Activated T-cell treated with anti-CD3 and anti-CD28 coated beads, Interleukin-2, amount 50 U/mL, for 72 hours (primary cell): ENCODE measurements at regions not wholly inside any gene's neighbourhood (a gene's known extent, or its start where the extent isn't known, plus 50 kb on each side); places are given as distances from the start of the nearest gene placed in this dataset.

Experiments
- ATAC-seq, 2 donors: fragments of 150-1000 bp; cut with Tn5 transposase; replicated peaks in 1 of 2; 2 replicates each; pipeline ENCODE4 v1.10.0; 2021; ENCODE audit warnings: moderate library complexity in 2 of 2, mild to moderate bottlenecking in 1 of 2
- DNase-seq, 2 donors: peaks; one replicate each; pipeline ENCODE4 v3.0.0; 2021 to 2022; ENCODE audit warnings: mixed read lengths in 1 of 2
- H3K27ac Mint-ChIP-seq: one replicate; pipeline ENCODE4 v1.8.0; 2022; ENCODE audit warnings: mild to moderate bottlenecking, moderate library complexity, mixed read lengths
- H3K27me3 Mint-ChIP-seq: one replicate; pipeline ENCODE4 v1.8.0; 2022; ENCODE audit warnings: low read depth, mixed read lengths
- H3K36me3 Mint-ChIP-seq, 2 donors: one replicate each; pipeline ENCODE4 v1.8.0; 2022; ENCODE audit warnings: mixed read lengths in 2 of 2, mild to moderate bottlenecking in 1 of 2; ENCODE audit not compliant: insufficient read depth in 2 of 2
- H3K4me1 Mint-ChIP-seq: one replicate; pipeline ENCODE4 v1.8.0; 2022; ENCODE audit warnings: low read depth, mixed read lengths
- H3K4me3 Mint-ChIP-seq, 2 donors: one replicate each; pipeline ENCODE4 v1.8.0; 2022; ENCODE audit warnings: mild to moderate bottlenecking in 2 of 2, mixed read lengths in 2 of 2, moderate library complexity in 2 of 2
- H3K9me3 Mint-ChIP-seq, 2 donors: one replicate each; pipeline ENCODE4 v1.8.0; 2022; ENCODE audit warnings: mixed read lengths in 2 of 2

DNA sequence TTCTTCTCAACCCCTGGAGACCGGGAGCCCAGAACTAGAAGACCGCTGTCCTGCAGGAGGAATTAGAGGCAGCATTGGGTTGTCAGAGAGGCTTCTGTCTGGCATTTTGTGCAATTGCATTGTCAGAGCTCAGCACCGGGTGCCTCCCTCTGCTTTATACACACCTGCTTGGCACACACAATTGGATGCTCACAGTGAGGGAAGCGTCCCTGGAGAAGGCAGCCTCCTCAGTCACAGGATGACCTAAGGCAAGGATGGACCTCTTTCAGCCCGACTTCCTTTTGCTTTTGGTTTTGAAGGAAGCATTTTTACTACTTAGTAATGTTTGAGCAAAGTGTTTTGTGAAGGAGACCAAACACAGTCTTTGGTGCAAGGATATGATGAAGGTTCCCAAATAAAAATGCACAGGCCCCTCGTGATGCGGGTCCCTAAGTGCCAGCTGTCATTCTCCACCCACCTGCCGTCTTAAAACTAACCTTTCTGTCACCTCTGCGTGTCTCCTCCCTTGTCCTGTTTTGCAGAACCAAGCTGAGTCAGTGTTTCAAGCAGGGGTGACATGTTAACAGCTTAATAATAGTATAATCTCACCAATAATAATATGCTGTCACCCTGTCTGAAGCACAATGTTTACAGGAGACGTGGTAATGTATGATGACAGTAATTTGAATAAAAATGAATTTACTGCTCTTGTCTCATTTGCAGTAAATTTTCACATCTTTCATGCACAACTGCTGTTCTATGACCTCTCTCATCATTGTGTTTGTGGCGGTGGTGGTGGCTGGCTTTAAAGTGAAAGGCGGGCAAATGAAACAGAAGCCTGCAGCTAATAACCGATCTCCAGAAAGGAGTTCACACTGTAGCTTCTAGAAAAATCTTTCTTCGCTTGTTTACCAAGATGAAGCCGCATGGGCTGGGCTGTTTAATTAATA is 430.2 kb upstream of the MKI67 start:
- H3K27ac Mint-ChIP-seq: no peak overlapping the region
- H3K4me3 Mint-ChIP-seq: no peak overlapping the region
- ATAC-seq: no peak
- H3K27me3 Mint-ChIP-seq: no peaks in the 10 kb centered on the region
- DNase-seq: no peak
- H3K9me3 Mint-ChIP-seq: peaks cover 0 to 2% of the 10 kb centered on the region in 2 donors
- H3K36me3 Mint-ChIP-seq: no peaks in the 10 kb centered on the region
- no peaks in the 10 kb centered on the region for H3K4me1 Mint-ChIP-seq

DNA sequence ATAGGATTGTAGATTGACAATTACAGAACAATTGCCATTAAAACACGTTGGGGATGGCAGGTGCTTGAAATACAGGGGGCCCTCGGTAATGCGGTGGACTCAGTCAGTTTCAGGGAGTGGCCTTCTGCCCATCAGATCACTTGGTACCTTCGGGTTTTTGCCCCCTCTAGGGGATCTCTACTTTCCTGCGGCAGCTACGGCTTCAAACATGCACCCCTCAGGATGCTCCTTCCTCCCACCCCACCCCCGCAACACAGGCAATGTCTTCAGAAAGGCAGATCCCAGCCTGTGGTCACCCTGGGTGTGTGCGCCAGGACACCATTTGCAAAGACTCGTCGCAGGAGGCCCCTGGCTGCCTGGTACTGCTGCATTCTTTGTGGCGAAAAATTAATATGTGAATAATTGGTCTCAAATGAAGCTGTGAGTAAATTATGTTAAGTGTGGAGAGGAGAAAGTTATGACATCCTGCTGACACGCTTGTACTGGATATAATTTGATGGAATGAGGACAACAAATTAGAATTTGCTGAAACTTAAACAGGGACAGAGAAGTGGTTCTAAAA is 431.0 kb upstream of the MKI67 start:
- H3K27me3 Mint-ChIP-seq: no peaks in the 10 kb centered on the region
- ATAC-seq: no peak
- no peak overlapping the region for H3K27ac Mint-ChIP-seq
- no peaks in the 10 kb centered on the region for H3K36me3 Mint-ChIP-seq
- no peak for DNase-seq
- H3K4me3 Mint-ChIP-seq: no peak overlapping the region
- H3K9me3 Mint-ChIP-seq: peaks cover 0 to 2% of the 10 kb centered on the region in 2 donors
- H3K4me1 Mint-ChIP-seq: no peaks in the 10 kb centered on the region

GRCh38 chr10:128560406-128560805 is 434.2 kb upstream of the MKI67 start:
- DNase-seq (no peak), ATAC-seq (no peak)
- Mint-ChIP-seq H3K27me3 (no peaks in the 10 kb centered on the region), H3K4me3 (no peak overlapping the region), H3K27ac (no peak overlapping the region), H3K36me3 (no peaks in the 10 kb centered on the region), H3K9me3 (peaks cover 0 to 2% of the 10 kb centered on the region in 2 donors), H3K4me1 (no peaks in the 10 kb centered on the region)

DNA sequence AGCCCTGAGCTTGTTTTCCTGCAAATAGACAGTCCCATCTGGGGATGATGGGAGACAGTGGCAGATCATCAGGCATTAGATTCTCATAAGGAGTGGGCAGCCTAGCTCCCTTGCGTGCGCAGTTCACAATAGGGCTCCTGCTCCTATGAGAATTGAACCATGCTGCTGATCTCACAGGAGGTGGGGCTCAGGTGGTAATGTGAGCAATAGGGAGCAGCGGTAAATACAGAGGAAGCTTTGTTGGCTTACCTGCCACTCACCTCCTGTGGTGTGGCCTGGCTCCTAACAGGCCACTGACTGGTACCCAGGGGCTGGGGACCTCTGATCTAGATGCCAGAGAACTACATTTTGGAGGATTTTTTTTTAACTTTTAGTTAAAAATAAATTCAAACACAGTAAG is 434.8 kb upstream of the MKI67 start:
- peaks cover 0 to 2% of the 10 kb centered on the region in 2 donors for H3K9me3 Mint-ChIP-seq

DNA sequence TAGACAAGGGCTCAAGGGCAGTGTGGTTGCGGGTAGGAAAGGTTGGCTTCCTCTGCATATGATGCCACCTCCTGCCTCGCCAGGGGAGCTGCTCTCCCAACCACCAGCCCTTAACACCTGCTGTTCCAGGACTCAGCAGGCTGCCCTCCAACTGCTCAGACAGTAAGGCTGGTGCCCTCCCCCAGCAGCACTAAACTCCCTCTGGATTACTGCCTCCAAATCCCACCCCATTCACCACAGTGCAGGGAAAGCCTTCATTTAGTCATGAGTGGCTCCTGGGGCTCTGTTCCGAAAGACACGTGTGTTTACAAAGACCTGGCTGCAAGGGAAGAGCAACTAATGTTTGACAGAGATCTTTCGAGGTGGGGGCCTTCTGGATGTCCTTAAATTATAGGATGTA is 437.2 kb upstream of the MKI67 start:
- no peak for ATAC-seq
- no peaks in the 10 kb centered on the region for H3K4me1 Mint-ChIP-seq

More for the DNA sequence above, 434.8 kb upstream of the MKI67 start:
- no peaks in the 10 kb centered on the region for H3K27me3 Mint-ChIP-seq
- H3K36me3 Mint-ChIP-seq: no peaks in the 10 kb centered on the region
- ATAC-seq (no peak), DNase-seq (no peak)
- H3K27ac Mint-ChIP-seq: no peak overlapping the region
- H3K4me1 Mint-ChIP-seq: no peaks in the 10 kb centered on the region
- no peak overlapping the region for H3K4me3 Mint-ChIP-seq

GRCh38 chr10:128563904-128564303 is 437.7 kb upstream of the MKI67 start:
- H3K36me3 Mint-ChIP-seq: no peaks in the 10 kb centered on the region
- H3K27me3 Mint-ChIP-seq: no peaks in the 10 kb centered on the region
- H3K9me3 Mint-ChIP-seq: peaks cover 0 to 2% of the 10 kb centered on the region in 2 donors
- DNase-seq (no peak), ATAC-seq (no peak)
- H3K4me3 Mint-ChIP-seq: no peak overlapping the region
- H3K27ac Mint-ChIP-seq: no peak overlapping the region
- no peaks in the 10 kb centered on the region for H3K4me1 Mint-ChIP-seq

More for the DNA sequence above, 437.2 kb upstream of the MKI67 start:
- no peak for DNase-seq
- H3K36me3 Mint-ChIP-seq: no peaks in the 10 kb centered on the region
- H3K27me3 Mint-ChIP-seq: no peaks in the 10 kb centered on the region
- H3K27ac Mint-ChIP-seq: no peak overlapping the region
- no peak overlapping the region for H3K4me3 Mint-ChIP-seq
- peaks cover 0 to 2% of the 10 kb centered on the region in 2 donors for H3K9me3 Mint-ChIP-seq

GRCh38 chr10:128566361-128566968 is 440.2 kb upstream of the MKI67 start:
- ATAC-seq: no peak

DNA sequence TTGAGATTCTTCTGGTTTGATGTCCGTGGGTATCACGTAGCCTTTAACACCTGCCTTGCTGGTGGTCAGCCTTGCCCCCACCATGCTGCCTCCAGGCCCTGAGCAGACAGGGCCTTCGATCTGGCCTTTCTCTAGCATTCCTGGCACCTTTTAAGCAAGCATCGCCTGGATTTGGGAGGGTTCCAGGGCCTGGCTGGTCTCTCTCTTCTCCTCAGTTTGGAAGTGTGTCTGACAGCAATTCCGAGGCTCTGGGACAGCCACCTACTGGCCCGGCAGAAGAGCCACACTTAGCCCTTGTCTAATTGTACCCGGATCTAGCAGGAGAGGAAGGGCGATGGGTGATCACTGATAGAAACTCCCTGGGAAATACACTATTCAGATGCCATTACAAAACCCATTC is 441.3 kb upstream of the MKI67 start:
- DNase-seq (no peak), ATAC-seq (no peak)
- no peaks in the 10 kb centered on the region for H3K4me1 Mint-ChIP-seq
- no peaks in the 10 kb centered on the region for H3K27me3 Mint-ChIP-seq
- no peaks in the 10 kb centered on the region for H3K36me3 Mint-ChIP-seq
- H3K9me3 Mint-ChIP-seq: no peaks in the 10 kb centered on the region
- no peak overlapping the region for H3K27ac Mint-ChIP-seq
- H3K4me3 Mint-ChIP-seq: no peak overlapping the region

More at GRCh38 chr10:128566361-128566968, 440.2 kb upstream of the MKI67 start:
- no peak for DNase-seq
- Mint-ChIP-seq H3K4me3 (no peak overlapping the region), H3K4me1 (no peaks in the 10 kb centered on the region), H3K27me3 (no peaks in the 10 kb centered on the region), H3K27ac (no peak overlapping the region), H3K9me3 (no peaks in the 10 kb centered on the region), H3K36me3 (no peaks in the 10 kb centered on the region)

GRCh38 chr10:128568041-128568440 is 441.8 kb upstream of the MKI67 start:
- Mint-ChIP-seq H3K4me1 (no peaks in the 10 kb centered on the region), H3K9me3 (no peaks in the 10 kb centered on the region), H3K27me3 (no peaks in the 10 kb centered on the region), H3K27ac (no peak overlapping the region), H3K4me3 (no peak overlapping the region), H3K36me3 (no peaks in the 10 kb centered on the region)
- no peak for DNase-seq
- ATAC-seq: no peak

GRCh38 chr10:128568491-128568890 is 442.3 kb upstream of the MKI67 start:
- no peak overlapping the region for H3K27ac Mint-ChIP-seq
- H3K36me3 Mint-ChIP-seq: no peaks in the 10 kb centered on the region
- H3K27me3 Mint-ChIP-seq: no peaks in the 10 kb centered on the region

DNA sequence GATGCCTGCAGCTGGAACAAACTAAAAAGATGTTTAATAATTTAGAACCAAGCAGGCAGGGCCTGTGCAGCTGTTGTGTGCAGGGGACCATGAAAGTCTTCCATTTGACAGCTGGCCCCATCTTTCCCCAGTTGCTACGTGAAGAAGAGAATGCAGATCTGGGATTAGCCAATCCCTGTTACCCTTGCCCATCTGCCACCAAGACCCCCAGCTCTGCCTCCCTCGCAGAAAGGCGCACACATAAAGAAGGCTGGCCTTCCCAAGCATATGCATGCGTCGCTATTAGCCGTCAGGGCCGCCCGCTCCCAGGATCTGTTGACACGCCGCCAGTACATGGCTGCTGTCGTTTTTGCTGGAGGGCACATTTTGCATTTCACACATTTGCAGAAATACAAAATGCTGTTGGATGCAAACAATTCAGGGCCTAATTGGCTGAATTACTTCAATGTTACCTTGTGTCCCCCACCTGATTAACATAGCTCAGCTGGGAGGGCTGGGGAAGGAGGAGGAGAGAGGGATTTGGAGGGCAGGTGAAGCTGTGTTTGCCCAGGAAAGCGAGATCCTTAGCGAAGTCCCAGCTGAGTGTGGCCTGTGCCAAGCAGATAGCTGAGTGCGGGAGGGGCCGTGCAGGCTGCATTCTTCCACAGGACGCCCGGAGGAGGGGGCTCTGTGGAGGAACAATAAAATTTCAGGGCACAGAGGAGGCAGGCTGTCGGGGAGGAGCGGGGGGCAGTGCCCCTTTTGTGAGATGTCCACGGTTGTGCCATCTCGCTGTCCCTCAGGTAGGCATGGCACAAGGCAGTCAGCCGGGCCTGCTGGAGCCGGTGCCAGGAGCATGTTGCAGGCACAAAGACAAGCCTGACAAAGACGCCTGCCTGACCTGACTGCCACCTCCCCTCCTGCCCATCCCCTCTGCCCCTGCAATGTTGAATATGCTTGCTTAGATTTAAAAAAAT is 443.0 kb upstream of the MKI67 start:
- Mint-ChIP-seq H3K27ac (no peak overlapping the region), H3K4me3 (no peak overlapping the region), H3K27me3 (no peaks in the 10 kb centered on the region), H3K4me1 (no peaks in the 10 kb centered on the region), H3K36me3 (no peaks in the 10 kb centered on the region), H3K9me3 (no peaks in the 10 kb centered on the region)
- ATAC-seq (no peak), DNase-seq (no peak)

More at GRCh38 chr10:128568491-128568890, 442.3 kb upstream of the MKI67 start:
- no peak overlapping the region for H3K4me3 Mint-ChIP-seq
- ATAC-seq (no peak), DNase-seq (no peak)
- H3K4me1 Mint-ChIP-seq: no peaks in the 10 kb centered on the region
- H3K9me3 Mint-ChIP-seq: no peaks in the 10 kb centered on the region

- no peak overlapping the region for H3K27ac Mint-ChIP-seq
- no peaks in the 10 kb centered on the region for H3K4me1 Mint-ChIP-seq
- DNase-seq: no peak
- H3K9me3 Mint-ChIP-seq: no peaks in the 10 kb centered on the region
- no peak for ATAC-seq
- no peaks in the 10 kb centered on the region for H3K27me3 Mint-ChIP-seq
- H3K4me3 Mint-ChIP-seq: no peak overlapping the region
- no peaks in the 10 kb centered on the region for H3K36me3 Mint-ChIP-seq
Measured at GRCh38 chr10:128570319-128570995, 444.2 kb upstream of the MKI67 start.
